HG03139 (cell line): ENCODE measurements at regions not wholly inside any gene's neighbourhood (a gene's known extent, or its start where the extent isn't known, plus 50 kb on each side); places are given as distances from the start of the nearest gene placed in this dataset.
"Not testable (repeated sequence)": the region's sequence is repeated elsewhere in the genome, so short reads cannot be mapped to it uniquely, and the experiment has no call there.

Experiments
- ATAC-seq: cut with Tn5 transposase; IDR thresholded peaks from one replicate; pipeline ENCODE4 v1.9.1; 2021; ENCODE audit not compliant: unreplicated experiment

DNA sequence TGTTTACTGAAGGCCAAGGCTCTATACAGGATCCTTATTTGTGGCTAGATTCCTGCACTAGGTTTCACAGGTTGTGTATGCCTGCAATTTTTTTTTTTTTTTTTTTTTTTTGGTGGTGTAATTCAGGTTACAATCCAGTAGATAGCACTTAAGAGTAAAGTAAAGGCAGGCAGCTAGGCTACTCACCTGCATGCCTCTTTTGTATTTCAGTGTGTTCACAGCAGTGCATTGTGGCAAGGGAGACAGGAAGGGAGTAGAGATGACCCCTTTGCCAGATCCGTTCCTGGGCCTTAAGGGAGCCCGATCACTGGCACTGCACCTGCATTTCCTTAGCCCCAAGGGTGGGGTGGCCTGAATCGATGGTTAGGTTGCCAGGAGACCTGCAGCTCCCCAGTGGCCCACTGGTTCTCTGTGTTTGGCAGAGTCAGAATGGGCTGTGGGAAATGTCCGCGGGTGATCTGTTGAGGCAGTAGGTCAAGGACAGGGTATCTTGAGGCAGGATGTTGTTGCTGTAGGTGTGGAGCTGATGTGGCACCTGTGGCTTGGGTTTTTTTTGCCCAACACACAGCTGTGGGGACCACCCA is 374.9 kb upstream of the AADAT start:
- ATAC-seq, result no peak

DNA sequence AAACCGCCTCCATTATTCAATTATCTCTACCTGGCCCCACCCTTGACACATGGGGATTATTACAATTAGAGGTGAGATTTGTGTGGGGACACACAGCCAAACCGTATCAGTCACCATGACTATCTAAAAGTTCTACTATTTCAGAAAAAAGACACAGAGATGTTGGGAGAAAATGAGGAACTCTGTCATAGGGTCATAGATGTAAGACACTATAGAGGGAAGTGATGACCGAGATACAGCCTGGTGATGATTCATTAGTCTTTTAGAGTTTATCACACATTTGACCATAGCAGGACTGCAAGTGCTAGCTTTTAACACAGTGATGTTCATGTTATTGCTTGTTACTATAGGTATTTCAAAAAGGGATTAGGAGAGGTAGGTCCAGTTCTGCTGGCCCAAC is 357.0 kb upstream of the AADAT start:
- ATAC-seq, result no peak

DNA sequence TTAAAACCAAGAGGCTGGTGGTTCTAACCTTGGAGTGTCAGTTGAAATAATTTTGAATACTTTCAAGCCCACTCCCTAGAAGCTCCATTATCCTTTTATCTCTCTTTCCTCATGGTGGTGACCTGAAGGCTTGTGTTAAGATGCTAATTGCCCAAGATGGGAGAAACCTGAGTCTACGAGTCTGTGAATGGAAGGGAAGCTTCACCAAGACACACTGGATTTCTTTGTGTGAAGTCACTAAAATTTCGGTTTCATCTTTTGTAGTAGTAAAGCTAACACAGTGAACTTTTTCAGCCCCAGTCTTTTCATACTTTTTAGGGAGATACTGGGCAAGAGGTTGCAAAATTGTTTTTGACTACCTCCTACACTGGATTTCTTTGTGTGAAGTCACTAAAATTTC is 351.4 kb upstream of the AADAT start:
- not testable (repeated sequence) for ATAC-seq

- no peak for ATAC-seq
These were observed 339.2 kb upstream of the AADAT start for GRCh38 chr4:170428929-170429328.

- no peak for ATAC-seq
These were observed 335.9 kb upstream of the AADAT start for GRCh38 chr4:170425521-170426143.

GRCh38 chr4:170425040-170425439 is 335.3 kb upstream of the AADAT start:
- no peak for ATAC-seq

DNA sequence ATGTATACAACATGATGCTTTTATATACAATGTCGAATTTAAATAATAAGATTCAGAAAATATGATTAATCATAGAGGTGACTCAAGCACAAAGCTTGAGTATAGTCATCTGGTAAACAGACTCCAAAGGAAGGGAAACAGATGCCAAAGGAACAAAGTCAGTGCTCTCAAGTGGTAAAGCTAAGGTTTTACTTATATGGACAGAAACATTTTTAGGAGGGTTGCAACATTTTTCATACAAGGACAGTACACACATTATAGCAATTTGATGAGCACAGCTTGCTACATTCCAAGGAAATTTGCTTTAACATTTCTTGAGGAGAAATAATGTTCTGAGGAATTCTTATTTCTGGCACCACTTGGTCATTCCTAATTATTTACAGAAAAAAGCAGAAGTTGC is 333.4 kb upstream of the AADAT start:
- ATAC-seq, result no peak

GRCh38 chr4:170420255-170420693 is 330.5 kb upstream of the AADAT start:
- no peak for ATAC-seq

DNA sequence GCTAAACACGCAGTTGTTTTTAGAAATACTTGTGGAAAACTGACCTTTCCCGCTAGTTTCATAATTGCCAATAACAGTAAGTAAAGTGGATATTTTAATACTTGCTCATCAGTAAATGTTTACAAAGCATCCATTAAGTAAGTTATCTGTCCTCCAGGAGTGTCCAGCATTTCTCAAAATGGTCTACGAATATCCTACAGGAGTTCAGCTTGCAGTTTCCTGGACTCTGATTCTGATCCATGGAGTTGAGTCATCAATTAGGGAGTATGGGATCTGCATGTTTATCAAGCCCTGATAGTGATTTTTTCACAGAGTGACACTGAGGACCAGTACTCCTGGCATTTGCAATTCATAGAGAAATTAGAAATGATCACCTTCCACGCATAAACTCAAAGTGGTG is 325.2 kb upstream of the AADAT start:
- no peak for ATAC-seq

DNA sequence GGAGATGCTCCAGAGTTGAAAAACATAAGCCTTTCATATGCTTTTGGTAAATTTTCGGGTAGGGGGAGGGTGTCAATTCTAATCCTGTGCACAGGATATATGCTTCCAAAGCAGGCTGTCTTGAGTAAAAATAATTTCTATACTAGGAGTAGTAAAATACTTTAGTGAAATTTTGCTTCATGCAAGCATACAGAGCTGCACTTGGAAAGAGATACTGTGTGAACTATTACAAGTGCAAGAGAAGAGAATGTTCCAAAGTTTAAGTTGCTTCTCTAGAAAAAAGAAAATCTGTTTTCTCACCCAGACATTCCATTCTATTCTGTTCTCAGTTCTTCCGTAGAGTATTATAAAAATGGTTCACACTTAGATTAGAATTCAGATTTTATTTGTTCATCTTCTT is 324.6 kb upstream of the AADAT start:
- ATAC-seq, result no peak

- ATAC-seq, result no peak
These were observed 324.2 kb upstream of the AADAT start for GRCh38 chr4:170413951-170414350.

DNA sequence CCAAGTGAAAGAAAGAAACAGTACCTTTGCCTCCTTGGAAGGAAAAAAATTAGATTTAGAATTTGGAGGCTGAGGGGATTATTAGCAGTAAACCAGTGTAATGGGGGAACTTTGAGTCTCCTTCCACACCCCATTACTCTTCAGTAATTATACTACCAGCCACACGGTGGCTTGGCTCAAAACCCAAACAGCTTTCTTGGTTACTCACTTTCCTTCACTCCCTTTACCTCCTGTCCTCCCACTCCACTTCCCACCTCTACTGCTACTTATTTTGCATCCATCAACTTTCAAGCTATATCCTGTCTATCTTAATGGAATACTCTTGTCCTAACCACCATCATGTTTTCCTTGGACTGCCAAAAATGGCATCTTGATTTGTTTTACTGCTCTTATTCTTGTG is 310.6 kb upstream of the AADAT start:
- no peak for ATAC-seq

GRCh38 chr4:170399581-170400293 is 310.0 kb upstream of the AADAT start:
- ATAC-seq, result no peak

DNA sequence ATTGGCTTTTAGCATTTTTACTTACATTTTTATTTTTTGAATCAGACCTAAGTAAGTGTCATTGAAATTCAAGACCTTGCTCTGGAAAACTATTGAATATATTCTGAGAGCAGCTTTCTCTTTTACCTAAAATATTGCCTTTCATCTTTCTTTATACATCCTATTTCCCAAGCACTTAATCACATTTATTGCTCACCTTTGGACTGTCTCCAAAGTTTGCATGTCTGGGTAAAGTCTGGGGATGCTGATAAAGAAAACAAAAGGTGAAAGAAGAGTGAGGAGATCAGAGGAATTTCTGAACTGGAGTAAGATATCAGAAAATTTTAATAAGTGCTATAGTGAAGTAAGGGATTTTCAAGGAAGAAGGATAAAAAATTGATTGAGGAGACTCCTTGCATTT is 308.5 kb upstream of the AADAT start:
- ATAC-seq, result no peak

DNA sequence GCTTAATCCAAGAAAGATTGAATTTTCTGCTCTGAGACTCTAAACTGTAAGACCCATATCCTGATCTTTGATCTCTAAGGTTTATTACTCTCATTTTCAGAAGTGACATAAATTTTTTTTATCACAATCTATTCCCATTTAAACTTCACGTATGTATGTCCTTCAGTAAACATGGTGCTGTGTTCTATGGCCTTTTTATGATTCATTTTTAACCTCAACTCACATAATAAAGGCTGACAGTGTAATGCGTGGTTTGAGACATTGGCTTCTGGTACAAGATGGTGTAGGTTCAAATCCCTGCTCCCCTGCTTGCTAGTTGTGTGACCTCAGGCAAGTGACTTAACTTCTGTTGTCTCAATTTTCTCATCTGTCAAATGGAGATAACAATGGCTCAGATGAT is 306.0 kb upstream of the AADAT start:
- no peak for ATAC-seq

- ATAC-seq, result no peak
These were observed 301.4 kb upstream of the AADAT start for GRCh38 chr4:170391066-170391740.

GRCh38 chr4:170389411-170389810 is 299.7 kb upstream of the AADAT start:
- ATAC-seq, result no peak

- no peak for ATAC-seq
These were observed 298.5 kb upstream of the AADAT start for GRCh38 chr4:170388255-170388654.

DNA sequence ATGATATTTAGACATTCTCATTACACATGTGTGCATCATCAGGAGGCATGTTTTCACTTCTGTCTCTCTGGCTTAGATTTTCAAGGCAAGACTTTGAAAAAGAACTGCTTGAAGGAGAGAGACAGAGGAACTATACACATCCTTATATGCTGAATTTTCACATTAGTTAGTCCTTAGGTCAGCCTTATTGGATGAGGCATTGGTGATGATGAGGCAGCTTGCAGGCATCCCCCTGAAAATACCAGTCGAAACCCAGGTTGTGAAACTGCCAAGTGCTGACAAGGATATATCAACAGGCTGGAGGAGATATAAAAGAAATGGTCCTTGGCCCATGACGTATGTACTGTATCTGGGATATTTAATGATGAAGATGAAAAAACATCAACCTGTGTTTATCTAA is 297.2 kb upstream of the AADAT start:
- ATAC-seq, result no peak

GRCh38 chr4:170386511-170386910 is 296.8 kb upstream of the AADAT start:
- ATAC-seq, result no peak

DNA sequence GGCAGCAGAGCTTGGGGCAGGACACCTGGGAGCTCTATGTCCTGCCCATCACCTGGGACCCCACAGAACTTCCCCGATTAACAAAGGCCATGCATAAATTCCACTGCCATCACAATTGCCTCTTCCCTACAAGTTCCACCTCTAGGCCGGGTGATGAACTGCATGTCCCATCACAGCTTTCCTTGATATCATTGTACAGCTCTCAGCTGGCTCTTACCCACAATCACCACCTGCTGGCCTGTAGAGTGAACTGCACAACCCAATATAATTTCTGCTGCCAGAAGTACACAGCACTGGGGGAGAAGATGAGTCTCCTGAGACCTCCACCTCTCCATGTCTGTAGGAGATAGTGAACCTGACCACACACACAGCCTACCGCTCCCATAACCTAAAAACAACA is 285.0 kb upstream of the AADAT start:
- ATAC-seq, result peak; percentile 100

- ATAC-seq, result no peak
These were observed 259.2 kb upstream of the AADAT start for GRCh38 chr4:170348945-170349344.
